HAP-1 (cell line): ENCODE measurements at regions not wholly inside any gene's neighbourhood (a gene's known extent, or its start where the extent isn't known, plus 50 kb on each side); places are given as distances from the start of the nearest gene placed in this dataset.

Experiments
- DNase-seq, 2 experiments: peaks; one replicate each; pipeline ENCODE4 v3.0.0-alpha.2; 2016 to 2020; ENCODE audit warnings: low spot score in 2 of 2
- H3K27me3 ChIP-seq: fragments of 250-450 bp; sonication (Bioruptor Pico); 2 replicates; pipeline ENCODE4 v1.5.1; 2020; ENCODE audit warnings: low read depth, mild to moderate bottlenecking, moderate library complexity
- H3K36me3 ChIP-seq: fragments of 250-450 bp; sonication (Bioruptor Pico); replicated peaks from 2 replicates; pipeline ENCODE4 v1.5.1; 2020; ENCODE audit warnings: mild to moderate bottlenecking
- H3K4me1 ChIP-seq: fragments of 250-450 bp; sonication (Bioruptor Pico); 2 replicates; pipeline ENCODE4 v1.5.1; 2020; ENCODE audit warnings: mild to moderate bottlenecking
- H3K4me3 ChIP-seq: fragments of 250-450 bp; sonication (Bioruptor Pico); 2 replicates; pipeline ENCODE4 v1.5.1; 2020; ENCODE audit warnings: mild to moderate bottlenecking, moderate library complexity
- H3K9me3 ChIP-seq: fragments of 250-450 bp; sonication (Bioruptor Pico); 2 replicates; pipeline ENCODE4 v1.5.1; 2020; ENCODE audit warnings: mild to moderate bottlenecking, moderate library complexity
- in situ Hi-C: fragments of 300-500 bp; cut with MboI; formaldehyde crosslinking; loops from 3 replicates; pipeline ENCODE4 v1.14.3; 2020; ENCODE audit warnings: low sequenced_read_pairs, inconsistent platforms, mixed read lengths

DNA sequence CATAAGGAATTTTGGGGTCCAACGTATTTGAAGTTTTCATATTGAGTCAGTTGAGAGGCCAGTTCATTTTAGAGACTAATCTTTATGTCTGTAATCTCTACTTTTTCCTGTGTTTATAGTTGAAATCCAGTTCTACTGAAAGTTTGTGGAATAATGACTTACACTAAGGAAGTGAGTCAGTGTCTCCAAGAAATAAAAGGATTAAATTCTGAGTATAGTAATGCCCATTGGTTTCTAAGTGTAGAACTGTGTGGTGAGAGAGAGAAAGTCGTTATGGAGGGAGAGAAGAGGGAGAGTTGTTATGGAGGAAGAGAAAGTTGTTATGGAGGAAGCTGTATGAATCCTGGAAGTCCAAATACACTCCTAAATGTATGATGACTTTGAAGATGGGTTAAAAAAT lies 264.6 kb upstream of the HAND2 start:
- H3K4me3 ChIP-seq = no peak overlapping the region
- DNase-seq = no peak
- H3K4me1 ChIP-seq = no peaks in the 10 kb centered on the region
- no peaks in the 10 kb centered on the region for H3K36me3 ChIP-seq
- in situ Hi-C loops = no loop called here
- no peaks in the 10 kb centered on the region for H3K9me3 ChIP-seq
- no peaks in the 10 kb centered on the region for H3K27me3 ChIP-seq

- Histone ChIP-seq H3K4me3 (no peak overlapping the region), H3K27me3 (no peaks in the 10 kb centered on the region), H3K4me1 (no peaks in the 10 kb centered on the region), H3K36me3 (no peaks in the 10 kb centered on the region), H3K9me3 (no peaks in the 10 kb centered on the region)
- in situ Hi-C loops = no loop called here
- DNase-seq = no peak
These were observed 264.0 kb upstream of the HAND2 start for GRCh38 chr4:173793937-173794510.

DNA sequence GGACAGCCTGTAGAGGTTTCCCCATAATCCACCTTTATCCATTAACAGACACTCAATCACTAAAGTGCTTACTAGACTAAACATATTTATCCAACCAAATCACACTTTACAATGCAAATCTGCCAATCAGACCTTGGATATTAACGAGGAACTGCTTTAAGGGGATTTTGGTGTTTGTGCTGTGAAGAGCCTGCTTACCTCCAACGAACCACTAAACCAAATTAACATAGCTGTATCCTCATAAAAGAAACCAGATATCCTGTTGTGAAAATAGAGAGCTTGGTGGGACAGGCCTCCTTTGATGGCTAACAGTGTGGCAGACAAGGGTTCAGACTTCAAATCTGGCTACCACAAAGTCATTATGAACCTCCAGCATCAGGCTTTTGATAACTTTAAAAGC lies 252.6 kb upstream of the HAND2 start:
- no peaks in the 10 kb centered on the region for H3K27me3 ChIP-seq
- no peaks in the 10 kb centered on the region for H3K4me1 ChIP-seq
- H3K4me3 ChIP-seq = no peak overlapping the region
- no peaks in the 10 kb centered on the region for H3K36me3 ChIP-seq
- DNase-seq = no peak
- H3K9me3 ChIP-seq = no peaks in the 10 kb centered on the region
- in situ Hi-C loops = no loop called here

GRCh38 chr4:173777921-173778320 lies 247.9 kb upstream of the HAND2 start:
- H3K4me1 ChIP-seq = no peaks in the 10 kb centered on the region
- in situ Hi-C loops = no loop called here
- DNase-seq = no peak
- no peaks in the 10 kb centered on the region for H3K36me3 ChIP-seq
- H3K9me3 ChIP-seq = no peaks in the 10 kb centered on the region
- no peak overlapping the region for H3K4me3 ChIP-seq
- H3K27me3 ChIP-seq = no peaks in the 10 kb centered on the region

GRCh38 chr4:173777421-173777820 lies 247.4 kb upstream of the HAND2 start:
- no peaks in the 10 kb centered on the region for H3K9me3 ChIP-seq
- in situ Hi-C loops = no loop called here
- DNase-seq = no peak
- H3K27me3 ChIP-seq = no peaks in the 10 kb centered on the region
- H3K4me3 ChIP-seq = no peak overlapping the region
- H3K4me1 ChIP-seq = no peaks in the 10 kb centered on the region
- no peaks in the 10 kb centered on the region for H3K36me3 ChIP-seq

GRCh38 chr4:173769568-173769967 lies 239.5 kb upstream of the HAND2 start:
- no peaks in the 10 kb centered on the region for H3K4me1 ChIP-seq
- no peak overlapping the region for H3K4me3 ChIP-seq
- no peaks in the 10 kb centered on the region; the same call in 1 of the 2 replicates for H3K36me3 ChIP-seq
- H3K27me3 ChIP-seq = no peaks in the 10 kb centered on the region
- in situ Hi-C loops = no loop called here
- no peak for DNase-seq
- H3K9me3 ChIP-seq = no peaks in the 10 kb centered on the region

DNA sequence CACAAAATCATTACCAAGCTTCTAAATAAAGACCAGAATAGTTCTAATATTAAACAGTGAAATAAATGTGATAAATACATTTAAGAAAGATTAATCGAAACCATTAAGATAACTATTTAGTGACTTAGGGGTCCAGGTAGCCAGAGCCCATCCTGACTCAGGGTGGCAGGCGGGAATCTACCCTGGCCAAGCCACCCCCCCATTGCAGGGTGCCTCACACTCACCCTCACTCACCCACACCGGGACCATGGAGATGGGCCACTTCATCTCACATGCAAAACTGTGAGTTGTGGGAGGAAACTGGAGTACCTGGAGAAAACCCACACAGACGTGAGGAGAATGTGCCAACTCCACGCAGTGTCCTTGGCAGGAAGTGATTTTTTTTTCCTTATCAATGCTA lies 237.6 kb upstream of the HAND2 start:
- no peaks in the 10 kb centered on the region for H3K9me3 ChIP-seq
- DNase-seq = no peak
- no peaks in the 10 kb centered on the region for H3K27me3 ChIP-seq
- H3K36me3 ChIP-seq = no peaks in the 10 kb centered on the region; the same call in 1 of the 2 replicates
- no peak overlapping the region for H3K4me3 ChIP-seq
- in situ Hi-C loops = no loop called here
- no peaks in the 10 kb centered on the region for H3K4me1 ChIP-seq

DNA sequence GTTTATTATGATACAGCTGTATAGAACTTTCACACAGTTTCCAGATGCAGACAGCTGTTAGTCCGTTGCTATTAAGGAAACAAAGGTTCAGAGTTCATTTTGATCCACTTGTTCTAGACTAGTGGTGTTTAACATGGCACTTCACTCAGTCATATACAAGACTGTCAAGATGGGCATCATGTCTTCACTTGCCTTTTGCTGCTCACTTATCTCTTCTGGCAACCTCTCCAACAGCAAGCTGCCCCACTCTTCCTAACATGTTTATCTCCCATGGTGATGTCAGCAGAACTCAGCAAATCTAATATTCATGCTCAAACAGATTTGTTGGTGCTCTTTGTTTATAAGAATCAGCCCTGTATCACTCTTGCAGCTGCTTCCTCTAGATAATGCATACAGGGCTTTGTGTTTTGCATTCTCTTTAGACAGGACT lies 236.2 kb upstream of the HAND2 start:
- DNase-seq = no peak
- Histone ChIP-seq H3K27me3 (no peaks in the 10 kb centered on the region), H3K4me3 (no peak overlapping the region), H3K4me1 (no peaks in the 10 kb centered on the region), H3K9me3 (no peaks in the 10 kb centered on the region), H3K36me3 (no peaks in the 10 kb centered on the region; the same call in 1 of the 2 replicates)
- in situ Hi-C loops = no loop called here

DNA sequence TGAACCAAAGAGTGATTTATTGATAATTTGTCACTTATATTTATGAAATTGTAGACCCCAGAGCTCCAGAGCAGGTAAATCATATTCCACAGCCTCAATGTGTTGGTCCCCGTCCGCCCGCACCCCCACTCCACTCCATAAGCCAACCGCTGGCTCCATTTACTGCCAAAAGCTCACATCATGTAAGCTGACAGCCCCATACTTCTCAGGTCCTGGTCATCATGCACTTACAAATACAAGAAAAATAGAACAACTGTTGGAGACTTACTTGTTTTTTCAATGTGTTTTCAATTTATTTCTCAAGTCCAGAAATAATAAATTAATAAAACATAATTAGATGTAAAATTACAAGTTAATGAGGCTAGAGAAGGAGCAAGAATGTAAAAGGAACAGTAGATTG lies 235.7 kb upstream of the HAND2 start:
- in situ Hi-C loops = no loop called here
- no peaks in the 10 kb centered on the region for H3K27me3 ChIP-seq
- H3K4me1 ChIP-seq = no peaks in the 10 kb centered on the region
- DNase-seq = no peak
- no peaks in the 10 kb centered on the region for H3K9me3 ChIP-seq
- no peak overlapping the region for H3K4me3 ChIP-seq
- H3K36me3 ChIP-seq = no peaks in the 10 kb centered on the region; the same call in 1 of the 2 replicates

DNA sequence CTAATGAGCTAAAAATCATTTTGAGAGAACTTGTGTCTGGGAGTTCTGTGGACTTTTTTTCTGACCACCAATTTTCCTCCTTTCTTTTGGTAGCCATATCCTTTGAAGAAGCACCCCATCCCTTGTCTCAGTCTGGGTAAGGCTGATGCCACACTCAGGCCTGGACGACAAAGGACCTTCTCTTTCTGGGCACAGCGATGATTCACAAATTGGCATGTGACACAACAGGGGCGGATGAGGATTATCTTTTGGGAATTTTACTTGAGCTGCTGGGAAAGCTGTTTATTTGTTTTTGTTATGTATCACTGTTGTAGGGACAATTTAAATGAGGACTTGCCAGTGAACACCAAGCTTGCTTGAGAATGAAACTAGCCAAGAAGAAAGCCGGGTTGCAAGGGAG lies 233.4 kb upstream of the HAND2 start:
- Histone ChIP-seq H3K9me3 (no peaks in the 10 kb centered on the region), H3K4me3 (no peak overlapping the region), H3K4me1 (no peaks in the 10 kb centered on the region), H3K27me3 (no peaks in the 10 kb centered on the region), H3K36me3 (no peaks in the 10 kb centered on the region; the same call in 1 of the 2 replicates)
- no peak for DNase-seq
- in situ Hi-C loops = no loop called here

DNA sequence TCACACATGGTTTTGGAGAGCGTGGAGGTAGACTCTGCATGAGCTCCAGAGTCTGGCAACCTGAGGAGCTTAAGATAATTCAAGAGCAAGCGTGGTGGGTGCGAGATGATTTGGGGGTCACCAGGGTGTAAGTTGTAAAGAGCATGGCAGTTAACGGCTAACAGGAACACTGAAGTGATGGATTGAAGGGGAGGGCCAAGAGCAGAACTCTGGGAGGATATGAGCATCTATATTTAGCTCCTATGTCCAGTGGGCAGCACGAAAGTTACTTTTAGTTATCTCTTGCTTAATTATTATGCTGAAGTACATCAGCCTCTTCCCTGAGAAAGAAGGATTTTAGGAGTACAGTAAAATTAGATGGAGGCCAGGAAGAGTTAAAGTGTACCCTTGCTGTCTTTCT lies 231.9 kb upstream of the HAND2 start:
- H3K4me3 ChIP-seq = no peak overlapping the region
- no peak for DNase-seq
- in situ Hi-C loops = no loop called here
- H3K27me3 ChIP-seq = no peaks in the 10 kb centered on the region
- H3K36me3 ChIP-seq = no peaks in the 10 kb centered on the region
- H3K9me3 ChIP-seq = no peaks in the 10 kb centered on the region
- H3K4me1 ChIP-seq = no peaks in the 10 kb centered on the region

GRCh38 chr4:173761236-173761635 lies 231.2 kb upstream of the HAND2 start:
- DNase-seq = no peak
- no peaks in the 10 kb centered on the region for H3K27me3 ChIP-seq
- in situ Hi-C loops = no loop called here
- H3K9me3 ChIP-seq = no peaks in the 10 kb centered on the region
- H3K36me3 ChIP-seq = no peaks in the 10 kb centered on the region
- no peaks in the 10 kb centered on the region for H3K4me1 ChIP-seq
- no peak overlapping the region for H3K4me3 ChIP-seq

GRCh38 chr4:173758132-173758531 lies 228.1 kb upstream of the HAND2 start:
- no peak for DNase-seq
- Histone ChIP-seq H3K4me3 (no peak overlapping the region), H3K36me3 (no peaks in the 10 kb centered on the region), H3K4me1 (no peaks in the 10 kb centered on the region), H3K9me3 (no peaks in the 10 kb centered on the region), H3K27me3 (no peaks in the 10 kb centered on the region)
- in situ Hi-C loops = no loop called here

GRCh38 chr4:173753408-173753807 lies 223.4 kb upstream of the HAND2 start:
- Histone ChIP-seq H3K4me3 (no peak overlapping the region), H3K27me3 (no peaks in the 10 kb centered on the region), H3K36me3 (no peaks in the 10 kb centered on the region), H3K9me3 (no peaks in the 10 kb centered on the region), H3K4me1 (no peaks in the 10 kb centered on the region)
- no peak for DNase-seq
- in situ Hi-C loops = no loop called here

- Histone ChIP-seq H3K36me3 (no peaks in the 10 kb centered on the region), H3K4me3 (no peak overlapping the region), H3K9me3 (no peaks in the 10 kb centered on the region), H3K27me3 (no peaks in the 10 kb centered on the region), H3K4me1 (no peaks in the 10 kb centered on the region)
- peak; percentile 41 to 85 for DNase-seq
- in situ Hi-C loops = no loop called here
These were observed 222.7 kb upstream of the HAND2 start for GRCh38 chr4:173752610-173753230.
